GM19438 (cell line): ENCODE measurements at regions not wholly inside any gene's neighbourhood (a gene's known extent, or its start where the extent isn't known, plus 50 kb on each side); places are given as distances from the start of the nearest gene placed in this dataset.

Source experiments
- ATAC-seq: cut with Tn5 transposase; IDR thresholded peaks from one replicate; pipeline ENCODE4 v1.9.1; 2021; ENCODE audit warnings: low read depth; ENCODE audit not compliant: unreplicated experiment

- no peak for ATAC-seq
Measured at GRCh38 chr2:209331291-209331844, 92.5 kb upstream of the MAP2 start.

GRCh38 chr2:209334188-209335017 is 89.4 kb upstream of the MAP2 start:
- no peak for ATAC-seq

- no peak for ATAC-seq
Measured at GRCh38 chr2:209340522-209340921, 83.3 kb upstream of the MAP2 start.

- no peak for ATAC-seq
Measured at GRCh38 chr2:209344349-209344748, 79.5 kb upstream of the MAP2 start.

GRCh38 chr2:209348433-209348832 is 75.4 kb upstream of the MAP2 start:
- no peak for ATAC-seq

GRCh38 chr2:209351636-209352035 is 72.2 kb upstream of the MAP2 start:
- ATAC-seq: no peak

GRCh38 chr2:209358992-209359391 is 64.9 kb upstream of the MAP2 start:
- ATAC-seq: no peak

GRCh38 chr2:209367075-209367747 is 56.6 kb upstream of the MAP2 start:
- no peak for ATAC-seq

GRCh38 chr2:209368406-209368805 is 55.4 kb upstream of the MAP2 start:
- ATAC-seq: no peak

GRCh38 chr2:209368914-209369313 is 54.9 kb upstream of the MAP2 start:
- no peak for ATAC-seq

GRCh38 chr2:209369656-209370055 is 54.2 kb upstream of the MAP2 start:
- ATAC-seq: no peak

- no peak for ATAC-seq
Measured at GRCh38 chr2:209371407-209371806, 52.4 kb upstream of the MAP2 start.
